ENCODE measurements at regions not wholly inside any gene's neighbourhood (a gene's known extent, or its start where the extent isn't known, plus 50 kb on each side); places are given as distances from the start of the nearest gene placed in this dataset.
A peak's percentile ranks its signal among the peaks of the same experiment; 100 is the strongest.

DNA sequence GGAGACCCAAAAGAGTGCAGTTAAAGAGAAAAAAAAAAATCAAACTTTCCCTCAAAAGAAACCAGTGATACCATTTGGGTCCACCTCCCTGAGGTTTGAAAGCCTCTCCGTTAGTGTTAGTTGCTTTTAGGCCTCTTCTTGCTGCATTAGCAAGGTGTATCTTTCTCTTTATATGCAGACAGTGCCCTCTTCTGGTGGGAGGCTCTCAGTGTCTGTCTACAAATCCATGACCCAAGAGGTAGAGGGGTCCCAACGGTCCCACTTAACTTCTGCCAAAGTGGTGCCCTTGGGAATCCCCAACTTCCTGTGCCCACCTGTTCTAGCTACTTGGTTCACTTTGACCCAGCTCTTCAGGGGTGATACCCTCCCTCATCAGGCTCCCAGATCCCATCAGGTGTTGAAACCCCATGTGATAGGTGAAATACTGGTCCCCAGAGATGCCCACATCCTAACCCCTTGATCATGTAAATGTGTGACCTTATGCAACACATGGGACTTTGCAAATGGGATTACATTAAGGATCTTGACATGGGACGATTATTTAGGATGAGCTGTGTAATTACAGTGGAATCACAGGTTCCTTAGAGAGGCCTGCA lies 63.7 kb upstream of the CD99 start:
- Histone ChIP-seq H3K27me3 (ENCODE audit: control insufficient read depth in 2 of 2, insufficient read depth in 2 of 2, low read length in 2 of 2) (no peaks in the 10 kb centered on the region), H3K4me1 (ENCODE audit: control insufficient read depth, extremely low read depth, insufficient read depth, low read length) (no peaks in the 10 kb centered on the region), H2AFZ (ENCODE audit: low read depth, low read length) (no peak overlapping the region), H3K9me3 (replicated peaks; ENCODE audit: control insufficient read depth, insufficient read depth, low read length) (no peaks in the 10 kb centered on the region), H3K79me2 (ENCODE audit: control insufficient read depth, insufficient read depth, low read length) (peaks cover 44% of the 10 kb centered on the region), H4K20me1 (replicated peaks; ENCODE audit: control insufficient read depth, extremely low read depth, insufficient read depth, low read length) (no peaks in the 10 kb centered on the region), H3K27ac (ENCODE audit: insufficient read depth, low read depth, low read length) (no peak overlapping the region), H3K9me1 (replicated peaks; ENCODE audit: control insufficient read depth, extremely low read depth, insufficient read depth, low read length) (no peaks in the 10 kb centered on the region), H3K9ac (replicated peaks; ENCODE audit: extremely low read depth, insufficient read depth, low read length) (no peak overlapping the region), H3K4me3 (replicated peaks in 1 of 3; ENCODE audit: insufficient read depth in 1 of 3, low read depth in 1 of 3, low read length in 3 of 3) (no peak overlapping the region), H3K4me2 (ENCODE audit: insufficient read depth, low read length) (no peak overlapping the region), H3K36me3 (ENCODE audit: control insufficient read depth in 2 of 2, extremely low read depth in 1 of 2, insufficient read depth in 2 of 2, low read length in 2 of 2) (peaks cover 17 to 21% of the 10 kb centered on the region in 2 experiments)
- dilution Hi-C loops (cut with MboI; ENCODE audit: extremely low pct_ligation_motif_present, low sequenced_read_pairs) (no loop called here), intact Hi-C loops (cut with micrococcal nuclease) (loop anchor here (1.0 kb wide), 1 partner anchor 954 kb away; no protein-coding TSS in a partner anchor)
- DNase-seq (ENCODE audit: low read depth, low spot score) (peak; percentile 57), FAIRE-seq (no peak)
- TF ChIP-seq, protein P1, sequence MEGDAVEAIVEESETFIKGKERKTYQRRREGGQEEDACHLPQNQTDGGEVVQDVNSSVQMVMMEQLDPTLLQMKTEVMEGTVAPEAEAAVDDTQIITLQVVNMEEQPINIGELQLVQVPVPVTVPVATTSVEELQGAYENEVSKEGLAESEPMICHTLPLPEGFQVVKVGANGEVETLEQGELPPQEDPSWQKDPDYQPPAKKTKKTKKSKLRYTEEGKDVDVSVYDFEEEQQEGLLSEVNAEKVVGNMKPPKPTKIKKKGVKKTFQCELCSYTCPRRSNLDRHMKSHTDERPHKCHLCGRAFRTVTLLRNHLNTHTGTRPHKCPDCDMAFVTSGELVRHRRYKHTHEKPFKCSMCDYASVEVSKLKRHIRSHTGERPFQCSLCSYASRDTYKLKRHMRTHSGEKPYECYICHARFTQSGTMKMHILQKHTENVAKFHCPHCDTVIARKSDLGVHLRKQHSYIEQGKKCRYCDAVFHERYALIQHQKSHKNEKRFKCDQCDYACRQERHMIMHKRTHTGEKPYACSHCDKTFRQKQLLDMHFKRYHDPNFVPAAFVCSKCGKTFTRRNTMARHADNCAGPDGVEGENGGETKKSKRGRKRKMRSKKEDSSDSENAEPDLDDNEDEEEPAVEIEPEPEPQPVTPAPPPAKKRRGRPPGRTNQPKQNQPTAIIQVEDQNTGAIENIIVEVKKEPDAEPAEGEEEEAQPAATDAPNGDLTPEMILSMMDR (IDR thresholded peaks at IDR 0.05; ENCODE audit: extremely low read depth in 1 of 2, insufficient read depth in 1 of 2, low read depth in 1 of 2, low read length in 2 of 2) = peak; percentile 57 to 58
- TF ChIP-seq, protein P2, sequence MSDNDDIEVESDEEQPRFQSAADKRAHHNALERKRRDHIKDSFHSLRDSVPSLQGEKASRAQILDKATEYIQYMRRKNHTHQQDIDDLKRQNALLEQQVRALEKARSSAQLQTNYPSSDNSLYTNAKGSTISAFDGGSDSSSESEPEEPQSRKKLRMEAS (IDR thresholded peaks at IDR 0.05; ENCODE audit: insufficient read depth, insufficient read length) = no peak
- ChIA-PET POLR2A (no interaction called here), CTCF (no interaction called here)
- no TSS peak for BruUV-seq (replicated peaks)

- no peaks in the 10 kb centered on the region for H3K9me3 ChIP-seq (replicated peaks; ENCODE audit: control insufficient read depth, insufficient read depth, low read length)
- ChIA-PET POLR2A (no interaction called here), CTCF (no interaction called here)
- no peaks in the 10 kb centered on the region for H3K27me3 ChIP-seq (ENCODE audit: control insufficient read depth in 2 of 2, insufficient read depth in 2 of 2, low read length in 2 of 2)
- DNase-seq (ENCODE audit: low read depth, low spot score) (no peak), FAIRE-seq (no peak)
- H3K9me1 ChIP-seq (replicated peaks; ENCODE audit: control insufficient read depth, extremely low read depth, insufficient read depth, low read length) = no peaks in the 10 kb centered on the region
- no peaks in the 10 kb centered on the region for H4K20me1 ChIP-seq (replicated peaks; ENCODE audit: control insufficient read depth, extremely low read depth, insufficient read depth, low read length)
- H3K9ac ChIP-seq (replicated peaks; ENCODE audit: extremely low read depth, insufficient read depth, low read length) = no peak overlapping the region
- peaks cover 38% of the 10 kb centered on the region for H3K79me2 ChIP-seq (ENCODE audit: control insufficient read depth, insufficient read depth, low read length)
- dilution Hi-C loops (cut with MboI; ENCODE audit: extremely low pct_ligation_motif_present, low sequenced_read_pairs) = no loop called here
- no peak overlapping the region for H3K27ac ChIP-seq (ENCODE audit: insufficient read depth, low read depth, low read length)
- no peak overlapping the region for H3K4me2 ChIP-seq (ENCODE audit: insufficient read depth, low read length)
- no peak for TF ChIP-seq POLR2AphosphoS5 (IDR thresholded peaks at IDR 0.05; ENCODE audit: insufficient read depth, low read depth, low read length)
- no peak for TF ChIP-seq EZH2 (IDR thresholded peaks at IDR 0.05; ENCODE audit: borderline replicate concordance, low read depth, low read length, severe bottlenecking)
- TF ChIP-seq JUN (IDR thresholded peaks at IDR 0.05; ENCODE audit: borderline replicate concordance, insufficient read depth, insufficient read length, low read depth) = no peak
- TF ChIP-seq, protein P1 (IDR thresholded peaks at IDR 0.05; ENCODE audit: extremely low read depth in 1 of 2, insufficient read depth in 1 of 2, low read depth in 1 of 2, low read length in 2 of 2) = no peak
- TF ChIP-seq FOS (IDR thresholded peaks at IDR 0.05; ENCODE audit: borderline replicate concordance, insufficient read depth, low read length) = no peak
- TF ChIP-seq POLR2A (IDR thresholded peaks at IDR 0.05; ENCODE audit: low read depth, low read length) = no peak
- no peak for TF ChIP-seq GATA2 (IDR thresholded peaks at IDR 0.05; ENCODE audit: insufficient read depth, insufficient read length, low read depth, low read length)
- no peak for TF ChIP-seq MYC (IDR thresholded peaks at IDR 0.05; ENCODE audit: low read depth, low read length)
- TF ChIP-seq, protein P2 (IDR thresholded peaks at IDR 0.05; ENCODE audit: insufficient read depth, insufficient read length) = no peak
- H2AFZ ChIP-seq (ENCODE audit: low read depth, low read length) = no peak overlapping the region
- H3K36me3 ChIP-seq (ENCODE audit: control insufficient read depth in 2 of 2, extremely low read depth in 1 of 2, insufficient read depth in 2 of 2, low read length in 2 of 2) = peaks cover 16 to 21% of the 10 kb centered on the region in 2 experiments
- no peak overlapping the region for H3K4me3 ChIP-seq (replicated peaks in 1 of 3; ENCODE audit: insufficient read depth in 1 of 3, low read depth in 1 of 3, low read length in 3 of 3)
- no TSS peak for BruUV-seq (replicated peaks)
- H3K4me1 ChIP-seq (ENCODE audit: control insufficient read depth, extremely low read depth, insufficient read depth, low read length) = no peaks in the 10 kb centered on the region
- intact Hi-C loops (cut with micrococcal nuclease) = loop anchor here (1.0 kb wide), 1 partner anchor 953 kb away; no protein-coding TSS in a partner anchor
These were observed 64.3 kb upstream of the CD99 start for GRCh38 chrX:2626750-2627149.

Measured in endothelial cell of umbilical vein (primary cell).